WTC11 (cell line): ENCODE measurements at regions not wholly inside any gene's neighbourhood (a gene's known extent, or its start where the extent isn't known, plus 50 kb on each side); places are given as distances from the start of the nearest gene placed in this dataset.

Experiments used
- ATAC-seq: fragments of 200-7000 bp; cut with Tn5 transposase; 2 replicates; pipeline ENCODE4 v1.10.0; 2021; ENCODE audit warnings: mild to moderate bottlenecking, moderate library complexity
- CTCF ChIA-PET: fragments of 300-600 bp; sonication (Branson Sonifier 250); formaldehyde crosslinking; loops from one replicate; lab custom pipeline; 2021; ENCODE audit warnings: antibody characterized with exemption; lab: Charles Lee
- POLR2A ChIA-PET: fragments of 350-600 bp; sonication (Branson Sonifier 250); formaldehyde crosslinking; loops from one replicate; lab custom pipeline; 2021; ENCODE audit warnings: antibody characterized with exemption; lab: Charles Lee
- DNase-seq: peaks from one replicate; pipeline ENCODE4 v3.0.0; 2021; ENCODE audit warnings: low spot score
- H3K27ac Mint-ChIP-seq: 2 replicates; pipeline ENCODE4 v1.8.0; 2021; ENCODE audit warnings: mixed read lengths
- H3K27me3 Mint-ChIP-seq: 2 replicates; pipeline ENCODE4 v1.8.0; 2021; ENCODE audit warnings: low read depth, mild to moderate bottlenecking, moderate library complexity, mixed read lengths
- H3K36me3 Mint-ChIP-seq: 2 replicates; pipeline ENCODE4 v1.8.0; 2021; ENCODE audit warnings: mixed read lengths
- H3K4me1 Mint-ChIP-seq: 2 replicates; pipeline ENCODE4 v1.8.0; 2022; ENCODE audit warnings: mixed read lengths
- H3K4me3 Mint-ChIP-seq: 2 replicates; pipeline ENCODE4 v1.8.0; 2021; ENCODE audit warnings: mild to moderate bottlenecking, moderate library complexity, mixed read lengths
- H3K9me3 Mint-ChIP-seq: 2 replicates; pipeline ENCODE4 v1.8.0; 2021; ENCODE audit warnings: mixed read lengths
- ATF1 ChIP-seq: sonication (generic); formaldehyde crosslinking; IDR thresholded peaks from 2 replicates; pipeline ENCODE4 v1.8.1; 2023; ENCODE audit warnings: mild to moderate bottlenecking, moderate library complexity, missing genetic modification reagents
- CDX4 ChIP-seq: fragments of 250-450 bp; sonication (Bioruptor Pico); IDR thresholded peaks from 2 replicates; pipeline ENCODE4 v1.9.0; 2021; ENCODE audit warnings: moderate library complexity, mild to moderate bottlenecking, inconsistent platforms, borderline replicate concordance
- CREM ChIP-seq: sonication (generic); formaldehyde crosslinking; IDR thresholded peaks from 2 replicates; pipeline ENCODE4 v1.8.1; 2022; ENCODE audit warnings: mild to moderate bottlenecking, missing genetic modification reagents, moderate library complexity
- ELF4 ChIP-seq: sonication (generic); formaldehyde crosslinking; IDR thresholded peaks from 2 replicates; pipeline ENCODE4 v1.8.1; 2022; ENCODE audit warnings: low read depth, mild to moderate bottlenecking, moderate library complexity, missing genetic modification reagents
- EMX1 ChIP-seq: fragments of 250-450 bp; sonication (Bioruptor Pico); IDR thresholded peaks from 2 replicates; pipeline ENCODE4 v1.8.0; 2021; ENCODE audit warnings: mild to moderate bottlenecking
- FOXK1 ChIP-seq: sonication (generic); formaldehyde crosslinking; IDR thresholded peaks from 2 replicates; pipeline ENCODE4 v1.8.0; 2022; ENCODE audit warnings: mild to moderate bottlenecking, moderate library complexity, missing genetic modification reagents
- GRHL2 ChIP-seq: fragments of 250-450 bp; sonication (Bioruptor Pico); IDR thresholded peaks from 2 replicates; pipeline ENCODE4 v1.8.0; 2022; ENCODE audit warnings: mild to moderate bottlenecking, moderate library complexity; ENCODE audit not compliant: insufficient replicate concordance, severe bottlenecking
- HMGXB4 ChIP-seq: sonication (generic); formaldehyde crosslinking; IDR thresholded peaks from 2 replicates; pipeline ENCODE4 v1.8.1; 2023; ENCODE audit warnings: mild to moderate bottlenecking, moderate library complexity, missing genetic modification reagents
- MXD4 ChIP-seq: fragments of 250-450 bp; sonication (Bioruptor Pico); IDR thresholded peaks from 2 replicates; pipeline ENCODE4 v1.8.0; 2021; ENCODE audit warnings: mild to moderate bottlenecking, moderate library complexity, borderline replicate concordance
- NFATC4 ChIP-seq: fragments of 250-450 bp; sonication (Bioruptor Pico); IDR thresholded peaks from 2 replicates; pipeline ENCODE4 v1.9.0; 2021; ENCODE audit warnings: mild to moderate bottlenecking
- NFYB ChIP-seq: sonication (generic); formaldehyde crosslinking; conservative IDR thresholded peaks from 2 replicates; pipeline ENCODE4 v1.8.0; 2022; ENCODE audit warnings: low read depth, missing genetic modification reagents
- NR1H2 ChIP-seq: sonication (generic); formaldehyde crosslinking; IDR thresholded peaks from 2 replicates; pipeline ENCODE4 v1.9.0; 2021; ENCODE audit warnings: mild to moderate bottlenecking, moderate library complexity, missing genetic modification reagents
- NR3C1 ChIP-seq: sonication (generic); formaldehyde crosslinking; conservative IDR thresholded peaks from 2 replicates; pipeline ENCODE4 v1.8.1; 2023; ENCODE audit warnings: low read depth, mild to moderate bottlenecking, missing genetic modification reagents
- SP1 ChIP-seq: sonication (generic); formaldehyde crosslinking; conservative IDR thresholded peaks from 2 replicates; pipeline ENCODE4 v1.8.1; 2022; ENCODE audit warnings: missing genetic modification reagents
- USF2 ChIP-seq: sonication (generic); formaldehyde crosslinking; IDR thresholded peaks from 2 replicates; pipeline ENCODE4 v1.8.1; 2023; ENCODE audit warnings: mild to moderate bottlenecking, missing genetic modification reagents, moderate library complexity
- ZBTB43 ChIP-seq: sonication (generic); formaldehyde crosslinking; IDR thresholded peaks from 2 replicates; pipeline ENCODE4 v1.8.1; 2023; ENCODE audit warnings: mild to moderate bottlenecking, missing genetic modification reagents
- ZNF121 ChIP-seq: sonication (generic); formaldehyde crosslinking; IDR thresholded peaks from 2 replicates; pipeline ENCODE4 v1.8.0; 2023; ENCODE audit warnings: missing genetic modification reagents
- ZNF219 ChIP-seq: sonication (generic); formaldehyde crosslinking; IDR thresholded peaks from 2 replicates; pipeline ENCODE4 v1.8.0; 2023; ENCODE audit warnings: missing genetic modification reagents, mild to moderate bottlenecking, borderline replicate concordance
- ZNF232 ChIP-seq: sonication (generic); formaldehyde crosslinking; IDR thresholded peaks from 2 replicates; pipeline ENCODE4 v1.8.0; 2022; ENCODE audit warnings: mild to moderate bottlenecking, missing genetic modification reagents
- ZNF263 ChIP-seq: sonication (generic); formaldehyde crosslinking; IDR thresholded peaks from 2 replicates; pipeline ENCODE4 v1.8.1; 2022; ENCODE audit warnings: low read depth, mild to moderate bottlenecking, moderate library complexity, missing genetic modification reagents
- ZNF317 ChIP-seq: sonication (generic); formaldehyde crosslinking; IDR thresholded peaks from 2 replicates; pipeline ENCODE4 v1.8.1; 2023; ENCODE audit warnings: low read depth, mild to moderate bottlenecking, moderate library complexity, missing genetic modification reagents, borderline replicate concordance
- ZNF425 ChIP-seq: fragments of 250-450 bp; sonication (Bioruptor Pico); conservative IDR thresholded peaks from 2 replicates; pipeline ENCODE4 v1.9.0; 2021; ENCODE audit warnings: mild to moderate bottlenecking
- ZNF532 ChIP-seq: fragments of 250-450 bp; sonication (Bioruptor Pico); IDR thresholded peaks from 2 replicates; pipeline ENCODE4 v1.9.0; 2021; ENCODE audit warnings: mild to moderate bottlenecking, borderline replicate concordance
- ZNF671 ChIP-seq: fragments of 250-450 bp; sonication (Bioruptor Pico); IDR thresholded peaks from 2 replicates; pipeline ENCODE4 v1.8.0; 2021; ENCODE audit warnings: mild to moderate bottlenecking

- H3K4me1 Mint-ChIP-seq, result no peaks in the 10 kb centered on the region
- H3K4me3 Mint-ChIP-seq, result no peak overlapping the region
- peaks cover 93% of the 10 kb centered on the region for H3K36me3 Mint-ChIP-seq
- TF ChIP-seq ZNF219 (CRISPR knock-in tag) (no peak), NR3C1 (CRISPR knock-in tag) (no peak), USF2 (no peak), ZNF121 (no peak), ZNF671 (CRISPR knock-in tag) (no peak), ZNF532 (CRISPR knock-in tag) (no peak), NFATC4 (no peak), SP1 (CRISPR knock-in tag) (no peak), ZNF425 (no peak), NR1H2 (CRISPR knock-in tag) (no peak), FOXK1 (CRISPR knock-in tag) (no peak), CDX4 (CRISPR knock-in tag) (no peak), EMX1 (CRISPR knock-in tag) (no peak)
- TF ChIP-seq, all 79 proteins: peak for 0
- H3K9me3 Mint-ChIP-seq, result peaks cover 93% of the 10 kb centered on the region
- no peak overlapping the region for H3K27ac Mint-ChIP-seq
- no peak for ATAC-seq
- peaks cover 8% of the 10 kb centered on the region for H3K27me3 Mint-ChIP-seq
- ChIA-PET POLR2A (no interaction called here), CTCF (no interaction called here)
- no peak for DNase-seq
Measured at GRCh38 chr3:104281713-104282112, 1085.0 kb upstream of the ALCAM start.

GRCh38 chr3:104286645-104287044 is 1080.1 kb upstream of the ALCAM start:
- Mint-ChIP-seq H3K9me3 (peaks cover 69% of the 10 kb centered on the region), H3K4me1 (peaks cover 7% of the 10 kb centered on the region), H3K36me3 (peaks cover 70% of the 10 kb centered on the region), H3K27me3 (peaks cover 4% of the 10 kb centered on the region; the same call in 1 of the 2 replicates), H3K27ac (no peak overlapping the region), H3K4me3 (no peak overlapping the region)
- POLR2A ChIA-PET, result no interaction called here
- no peak for DNase-seq
- CTCF ChIA-PET, result no interaction called here
- no peak for ATAC-seq
- TF ChIP-seq ZNF232 (no peak), CREM (CRISPR knock-in tag) (no peak), ELF4 (no peak), ATF1 (no peak), ZNF317 (CRISPR knock-in tag) (no peak), MXD4 (CRISPR knock-in tag) (no peak), HMGXB4 (no peak), GRHL2 (CRISPR knock-in tag) (no peak), NFYB (CRISPR knock-in tag) (no peak), ZNF263 (no peak), USF2 (no peak), ZBTB43 (CRISPR knock-in tag) (no peak)
